ENCODE measurements at regions not wholly inside any gene's neighbourhood (a gene's known extent, or its start where the extent isn't known, plus 50 kb on each side); places are given as distances from the start of the nearest gene placed in this dataset.

DNA sequence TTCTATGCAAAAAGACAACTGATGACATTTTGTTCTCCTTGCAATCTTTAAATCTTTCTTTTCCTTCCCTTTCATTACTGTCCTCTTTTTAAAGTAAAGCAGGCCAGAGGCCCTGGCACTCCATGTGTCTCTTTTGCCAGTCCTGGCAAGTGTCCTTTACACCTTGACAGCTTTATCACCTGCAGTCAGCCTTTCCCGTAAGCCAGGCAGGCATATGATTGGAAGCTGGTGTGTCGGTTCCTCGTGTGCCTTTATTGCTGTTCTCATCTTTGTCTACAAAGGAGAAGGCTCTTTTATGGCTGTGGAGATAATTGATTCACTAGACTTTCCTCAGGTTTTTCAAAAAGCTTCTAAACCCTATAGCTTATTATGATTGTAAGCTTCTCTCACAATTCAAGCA is 162.3 kb upstream of the FBXL4 start:
- ChIA-PET CTCF (ENCODE audit: low intra/inter-chr PET ratio) (no interaction called here), POLR2A (interaction anchor here (0.7 kb wide), 1 partner anchor 11 kb away, joined by 3 read pairs; no protein-coding TSS in a partner anchor)
- Histone ChIP-seq H3K9me1 (ENCODE audit: control insufficient read depth, insufficient read depth, low read length) (no peaks in the 10 kb centered on the region), H3K27me3 (ENCODE audit: control insufficient read depth in 2 of 2, insufficient read depth in 2 of 2, low read length in 2 of 2) (no peaks in the 10 kb centered on the region), H3K27ac (ENCODE audit: extremely low read depth, low read depth, low read length) (no peak overlapping the region), H3K9ac (ENCODE audit: insufficient read depth in 1 of 2, low read depth in 2 of 2, low read length in 2 of 2) (no peak overlapping the region), H3K4me1 (replicated peaks in 1 of 2; ENCODE audit: control insufficient read depth in 2 of 2, insufficient read depth in 2 of 2, low read length in 2 of 2) (no peaks in the 10 kb centered on the region), H3K4me3 (no peak overlapping the region), H2AFZ (ENCODE audit: low read depth, low read length) (no peak overlapping the region), H3K4me2 (ENCODE audit: insufficient read depth, low read length) (no peak overlapping the region), H3K36me3 (ENCODE audit: control insufficient read depth, insufficient read depth, low read length) (no peaks in the 10 kb centered on the region), H4K20me1 (replicated peaks; ENCODE audit: control insufficient read depth, insufficient read depth, low read length) (no peaks in the 10 kb centered on the region), H3K79me2 (ENCODE audit: control insufficient read depth, insufficient read depth, low read length) (no peaks in the 10 kb centered on the region), H3K9me3 (replicated peaks; ENCODE audit: control insufficient read depth, insufficient read depth, low read depth, low read length) (no peaks in the 10 kb centered on the region)
- in situ Hi-C loops (cut with MboI) (no loop called here), intact Hi-C loops (cut with micrococcal nuclease) (loop anchor here (10.0 kb wide), 1 partner anchor 1715 kb away; no protein-coding TSS in a partner anchor)
- no peak for ATAC-seq
- DNase-seq (ENCODE audit: extremely low read depth in 1 of 4, low spot score in 3 of 4): no peak
- 0% methylated on average over 3 of the region's 3 CpGs for WGBS (ENCODE audit: insufficient coverage, low coverage, missing lambda C conversion rate)
- BruUV-seq (replicated peaks): no TSS peak
- no peak for FAIRE-seq
- TF ChIP-seq ZNF408 (CRISPR knock-in tag; IDR thresholded peaks at IDR 0.05; ENCODE audit: low read depth): no peak
- TF ChIP-seq REST (IDR thresholded peaks at IDR 0.05; ENCODE audit: borderline replicate concordance): no peak
- no peak for TF ChIP-seq REST (CRISPR knock-in tag; IDR thresholded peaks at IDR 0.05; ENCODE audit: low read depth)
- TF ChIP-seq SMARCE1 (IDR thresholded peaks at IDR 0.05): no peak
- TF ChIP-seq ELF2 (CRISPR knock-in tag; IDR thresholded peaks at IDR 0.05): no peak
- no peak for TF ChIP-seq E2F1 (CRISPR knock-in tag; IDR thresholded peaks at IDR 0.05)
- no peak for TF ChIP-seq HES1 (IDR thresholded peaks at IDR 0.05; ENCODE audit: low read depth)
- TF ChIP-seq, protein P1, sequence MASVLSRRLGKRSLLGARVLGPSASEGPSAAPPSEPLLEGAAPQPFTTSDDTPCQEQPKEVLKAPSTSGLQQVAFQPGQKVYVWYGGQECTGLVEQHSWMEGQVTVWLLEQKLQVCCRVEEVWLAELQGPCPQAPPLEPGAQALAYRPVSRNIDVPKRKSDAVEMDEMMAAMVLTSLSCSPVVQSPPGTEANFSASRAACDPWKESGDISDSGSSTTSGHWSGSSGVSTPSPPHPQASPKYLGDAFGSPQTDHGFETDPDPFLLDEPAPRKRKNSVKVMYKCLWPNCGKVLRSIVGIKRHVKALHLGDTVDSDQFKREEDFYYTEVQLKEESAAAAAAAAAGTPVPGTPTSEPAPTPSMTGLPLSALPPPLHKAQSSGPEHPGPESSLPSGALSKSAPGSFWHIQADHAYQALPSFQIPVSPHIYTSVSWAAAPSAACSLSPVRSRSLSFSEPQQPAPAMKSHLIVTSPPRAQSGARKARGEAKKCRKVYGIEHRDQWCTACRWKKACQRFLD (CRISPR knock-in tag; IDR thresholded peaks at IDR 0.05): no peak
- no peak for TF ChIP-seq NFYB (IDR thresholded peaks at IDR 0.05; ENCODE audit: extremely low read depth, insufficient read length)

All from K562 (cell line).